ENCODE measurements at regions not wholly inside any gene's neighbourhood (a gene's known extent, or its start where the extent isn't known, plus 50 kb on each side); places are given as distances from the start of the nearest gene placed in this dataset.

DNA sequence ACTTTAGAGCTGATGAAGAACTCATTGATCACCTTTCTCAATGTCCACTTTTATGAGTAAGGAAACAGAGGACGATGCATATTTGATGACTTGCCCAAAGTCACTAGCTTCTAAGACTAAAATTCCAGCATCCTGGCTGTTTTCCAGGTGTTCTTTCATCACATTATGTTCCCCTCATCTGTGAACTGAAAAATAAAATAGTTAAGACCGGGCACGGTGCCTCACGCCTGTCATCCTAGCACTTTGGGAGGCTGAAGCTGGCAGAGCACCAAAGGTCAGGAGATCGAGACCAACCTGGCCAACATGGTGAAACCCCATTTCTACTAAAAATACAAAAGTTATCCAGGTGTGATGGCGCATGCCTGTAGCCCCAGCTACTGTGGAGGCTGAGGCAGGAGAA lies 297.5 kb downstream of the DUSP10 start:
- TF ChIP-seq ZFP30 (CRISPR knock-in tag; IDR thresholded peaks at IDR 0.05) (no peak), ARNTL (CRISPR knock-in tag; IDR thresholded peaks at IDR 0.05; ENCODE audit: borderline replicate concordance, low read depth) (no peak), ZNF8 (CRISPR knock-in tag; IDR thresholded peaks at IDR 0.05) (no peak), PATZ1 (CRISPR knock-in tag; IDR thresholded peaks at IDR 0.05; ENCODE audit: borderline replicate concordance) (no peak), CREB5 (CRISPR knock-in tag; IDR thresholded peaks at IDR 0.05; ENCODE audit: low read depth) (no peak)
